ENCODE measurements at regions not wholly inside any gene's neighbourhood (a gene's known extent, or its start where the extent isn't known, plus 50 kb on each side); places are given as distances from the start of the nearest gene placed in this dataset.
"Not testable (repeated sequence)": the region's sequence is repeated elsewhere in the genome, so short reads cannot be mapped to it uniquely, and the experiment has no call there.

DNA sequence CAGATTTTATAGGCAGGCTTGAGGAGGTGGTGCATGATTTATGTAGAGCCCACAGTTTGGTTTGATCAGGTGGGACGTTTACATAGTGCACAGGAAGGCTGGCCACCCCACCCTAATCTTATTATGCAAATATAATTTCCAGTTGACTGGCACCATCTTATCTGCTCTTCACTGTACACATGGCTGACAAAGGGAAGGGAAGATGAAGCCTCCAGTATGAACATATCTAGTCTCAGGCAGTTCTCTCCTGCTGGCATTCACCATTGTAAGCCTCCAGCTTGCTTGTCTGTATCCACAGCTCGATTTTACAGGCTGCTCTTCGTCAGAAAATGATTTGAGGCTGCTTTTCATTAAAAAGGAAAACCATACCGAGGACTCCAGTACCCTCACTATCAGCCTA, 278.3 kb downstream of the TECRL start:
- no peak for TF ChIP-seq POLR2A (IDR thresholded peaks at IDR 0.05; ENCODE audit: low read depth, low read length)
- TF ChIP-seq POLR2AphosphoS5 (IDR thresholded peaks at IDR 0.05; ENCODE audit: low read depth, low read length), result no peak
- no peak for TF ChIP-seq TAF1 (IDR thresholded peaks at IDR 0.05; ENCODE audit: borderline replicate concordance, low read depth, low read length)
- no peak for FAIRE-seq
- DNase-seq (ENCODE audit: insufficient read length), result no peak

DNA sequence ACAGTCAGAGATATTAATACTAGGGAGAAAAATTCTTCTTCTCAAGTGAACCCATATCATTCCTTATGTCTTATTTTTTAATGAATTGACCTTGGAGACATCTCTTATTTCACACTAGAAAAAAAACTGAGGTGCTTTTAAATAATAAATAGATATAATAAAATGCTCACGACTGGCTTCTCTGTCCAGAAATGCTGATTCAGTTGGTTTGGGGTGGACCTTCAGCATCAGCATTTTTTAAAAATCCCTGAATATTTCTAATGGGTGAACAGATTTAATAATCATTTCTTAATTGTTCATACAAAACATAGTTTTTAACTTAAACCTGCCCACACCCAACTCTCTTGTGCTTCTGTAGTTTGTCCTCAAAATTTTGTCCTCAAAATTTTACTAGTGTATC, 283.9 kb downstream of the TECRL start:
- no peak for TF ChIP-seq POLR2AphosphoS5 (IDR thresholded peaks at IDR 0.05; ENCODE audit: low read depth, low read length)
- TF ChIP-seq TAF1 (IDR thresholded peaks at IDR 0.05; ENCODE audit: borderline replicate concordance, low read depth, low read length), result no peak
- no peak for TF ChIP-seq POLR2A (IDR thresholded peaks at IDR 0.05; ENCODE audit: low read depth, low read length)
- DNase-seq (ENCODE audit: insufficient read length), result no peak
- no peak for FAIRE-seq

DNA sequence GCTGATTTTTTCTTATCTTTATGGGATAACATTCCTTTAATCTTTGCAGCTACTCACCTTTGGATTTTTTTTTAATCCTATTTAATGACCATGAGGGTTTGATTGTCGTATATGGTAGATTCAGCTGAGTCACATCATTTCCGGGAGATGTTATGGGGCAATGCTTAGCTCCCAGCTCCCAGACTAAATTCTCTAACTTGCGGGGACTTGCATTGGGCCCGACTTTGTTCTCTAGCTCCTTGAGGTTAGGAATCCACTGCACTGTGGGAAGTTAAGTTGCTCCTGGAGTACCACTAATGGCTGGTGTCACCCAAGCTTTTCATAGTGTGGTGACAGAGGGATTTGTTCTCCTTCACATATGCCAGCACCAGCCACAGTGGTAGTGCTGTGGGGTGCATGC, 287.4 kb downstream of the TECRL start:
- FAIRE-seq (no peak), DNase-seq (ENCODE audit: insufficient read length) (no peak)
- no peak for TF ChIP-seq POLR2AphosphoS5 (IDR thresholded peaks at IDR 0.05; ENCODE audit: low read depth, low read length)
- no peak for TF ChIP-seq TAF1 (IDR thresholded peaks at IDR 0.05; ENCODE audit: borderline replicate concordance, low read depth, low read length)
- TF ChIP-seq POLR2A (IDR thresholded peaks at IDR 0.05; ENCODE audit: low read depth, low read length), result no peak

DNA sequence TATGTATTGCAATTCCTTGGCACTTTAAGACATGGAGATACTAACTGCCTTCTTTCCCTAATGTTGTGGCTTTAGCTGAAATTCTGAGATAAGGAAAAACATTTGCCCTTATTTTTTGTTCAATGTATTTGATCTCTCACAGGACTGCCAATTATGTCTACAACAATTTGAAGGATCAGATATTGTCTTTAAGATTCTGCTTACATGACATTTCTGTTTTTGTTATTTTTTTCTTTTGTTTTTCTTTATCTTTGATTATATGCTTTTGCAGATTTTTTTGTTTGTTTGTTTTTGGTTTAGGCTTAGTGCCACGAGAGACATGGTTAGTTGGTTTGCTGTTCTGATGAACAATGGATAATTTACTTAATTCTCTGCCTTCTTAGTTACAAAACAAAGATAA, 303.3 kb downstream of the TECRL start:
- no peak for FAIRE-seq
- TF ChIP-seq TAF1 (IDR thresholded peaks at IDR 0.05; ENCODE audit: borderline replicate concordance, low read depth, low read length), result no peak
- TF ChIP-seq POLR2A (IDR thresholded peaks at IDR 0.05; ENCODE audit: low read depth, low read length), result no peak
- TF ChIP-seq POLR2AphosphoS5 (IDR thresholded peaks at IDR 0.05; ENCODE audit: low read depth, low read length), result no peak
- DNase-seq (ENCODE audit: insufficient read length), result no peak

- TF ChIP-seq TAF1 (IDR thresholded peaks at IDR 0.05; ENCODE audit: borderline replicate concordance, low read depth, low read length), result no peak
- no peak for TF ChIP-seq POLR2A (IDR thresholded peaks at IDR 0.05; ENCODE audit: low read depth, low read length)
- TF ChIP-seq POLR2AphosphoS5 (IDR thresholded peaks at IDR 0.05; ENCODE audit: low read depth, low read length), result no peak
- no peak for DNase-seq (ENCODE audit: insufficient read length)
- no peak for FAIRE-seq
Observed at GRCh38 chr4:64095398-64095797, 313.9 kb downstream of the TECRL start.

- TF ChIP-seq POLR2AphosphoS5 (IDR thresholded peaks at IDR 0.05; ENCODE audit: low read depth, low read length), result no peak
- TF ChIP-seq TAF1 (IDR thresholded peaks at IDR 0.05; ENCODE audit: borderline replicate concordance, low read depth, low read length), result no peak
- no peak for TF ChIP-seq POLR2A (IDR thresholded peaks at IDR 0.05; ENCODE audit: low read depth, low read length)
- DNase-seq (ENCODE audit: insufficient read length) (no peak), FAIRE-seq (no peak)
Observed at GRCh38 chr4:64079316-64079715, 329.9 kb downstream of the TECRL start.

DNA sequence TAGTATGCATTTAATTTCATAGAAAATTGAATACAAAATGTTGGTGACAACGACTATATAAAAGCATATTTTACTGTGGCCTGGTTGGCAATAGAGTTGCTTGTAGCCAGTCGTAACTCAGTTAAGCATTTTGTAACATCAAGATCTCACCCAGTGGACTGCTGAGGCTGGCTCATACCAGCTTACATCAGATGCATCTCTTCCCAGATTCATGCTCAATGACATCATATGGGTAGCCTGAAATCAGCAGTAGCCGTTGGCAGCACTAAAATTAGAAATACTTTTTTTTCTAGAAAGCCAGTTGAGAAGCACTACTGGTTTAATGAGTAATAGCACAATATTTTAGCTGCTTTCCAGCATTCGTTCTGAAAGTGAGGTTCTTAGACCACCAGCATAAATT, 341.2 kb downstream of the TECRL start:
- FAIRE-seq (no peak), DNase-seq (ENCODE audit: insufficient read length) (no peak)
- TF ChIP-seq POLR2A (IDR thresholded peaks at IDR 0.05; ENCODE audit: low read depth, low read length) (no peak), POLR2AphosphoS5 (IDR thresholded peaks at IDR 0.05; ENCODE audit: low read depth, low read length) (no peak), TAF1 (IDR thresholded peaks at IDR 0.05; ENCODE audit: borderline replicate concordance, low read depth, low read length) (no peak)

- TF ChIP-seq TAF1 (IDR thresholded peaks at IDR 0.05; ENCODE audit: borderline replicate concordance, low read depth, low read length) (no peak), POLR2A (IDR thresholded peaks at IDR 0.05; ENCODE audit: low read depth, low read length) (no peak), POLR2AphosphoS5 (IDR thresholded peaks at IDR 0.05; ENCODE audit: low read depth, low read length) (no peak)
- FAIRE-seq (no peak), DNase-seq (ENCODE audit: insufficient read length) (no peak)
Observed at GRCh38 chr4:64062991-64063390, 346.3 kb downstream of the TECRL start.

DNA sequence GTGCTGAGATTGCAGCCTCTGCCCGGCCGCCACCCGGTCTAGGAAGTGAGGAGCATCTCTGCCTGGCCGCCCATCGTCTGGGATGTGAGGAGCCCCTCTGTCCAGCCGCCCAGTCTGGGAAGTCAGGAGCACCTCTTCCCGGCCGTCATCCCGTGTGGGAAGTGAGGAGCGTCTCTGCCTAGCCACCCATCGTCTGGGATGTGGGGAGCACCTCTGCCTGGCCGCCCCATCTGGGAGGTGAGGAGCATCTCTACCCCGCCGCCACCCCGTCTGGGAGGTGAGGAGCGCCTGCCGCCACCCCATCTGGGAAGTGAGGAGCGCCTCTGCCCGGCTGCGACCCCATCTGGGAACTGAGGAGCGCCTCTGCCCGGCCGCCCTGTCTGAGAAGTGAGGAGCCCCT, 372.2 kb downstream of the TECRL start:
- DNase-seq (ENCODE audit: insufficient read length); FAIRE-seq: not testable (repeated sequence)

- DNase-seq (ENCODE audit: insufficient read length) (no peak), FAIRE-seq (no peak)
- TF ChIP-seq POLR2AphosphoS5 (IDR thresholded peaks at IDR 0.05; ENCODE audit: low read depth, low read length), result no peak
- no peak for TF ChIP-seq POLR2A (IDR thresholded peaks at IDR 0.05; ENCODE audit: low read depth, low read length)
- no peak for TF ChIP-seq TAF1 (IDR thresholded peaks at IDR 0.05; ENCODE audit: borderline replicate concordance, low read depth, low read length)
Observed at GRCh38 chr4:64022560-64022959, 386.7 kb downstream of the TECRL start.

GRCh38 chr4:64016893-64017292, 392.4 kb downstream of the TECRL start:
- no peak for DNase-seq (ENCODE audit: insufficient read length)
- FAIRE-seq, result no peak
- TF ChIP-seq TAF1 (IDR thresholded peaks at IDR 0.05; ENCODE audit: borderline replicate concordance, low read depth, low read length) (no peak), POLR2A (IDR thresholded peaks at IDR 0.05; ENCODE audit: low read depth, low read length) (no peak), POLR2AphosphoS5 (IDR thresholded peaks at IDR 0.05; ENCODE audit: low read depth, low read length) (no peak)

DNA sequence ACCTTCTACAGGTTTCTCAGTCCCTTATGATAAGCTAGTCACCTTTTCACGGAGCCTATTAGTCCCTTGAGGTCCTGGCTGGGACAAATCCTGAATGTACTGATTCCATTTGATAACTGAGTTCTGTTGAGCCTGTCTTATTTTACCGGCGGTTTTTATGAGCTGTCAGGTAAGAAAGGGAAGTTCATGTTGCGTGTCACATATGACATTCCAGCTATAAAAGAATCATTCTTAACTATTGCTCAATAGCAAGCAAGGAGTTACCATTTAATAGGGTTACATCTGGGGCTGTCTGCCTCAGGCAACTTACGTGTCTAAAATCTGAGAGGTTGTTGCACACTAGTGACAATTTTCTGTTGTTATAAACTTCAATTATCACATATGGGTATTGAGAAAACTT, 394.6 kb downstream of the TECRL start:
- no peak for DNase-seq (ENCODE audit: insufficient read length)
- FAIRE-seq, result no peak
- TF ChIP-seq POLR2AphosphoS5 (IDR thresholded peaks at IDR 0.05; ENCODE audit: low read depth, low read length), result no peak
- no peak for TF ChIP-seq POLR2A (IDR thresholded peaks at IDR 0.05; ENCODE audit: low read depth, low read length)
- TF ChIP-seq TAF1 (IDR thresholded peaks at IDR 0.05; ENCODE audit: borderline replicate concordance, low read depth, low read length), result no peak

- no peak for FAIRE-seq
- no peak for DNase-seq (ENCODE audit: insufficient read length)
- TF ChIP-seq POLR2A (IDR thresholded peaks at IDR 0.05; ENCODE audit: low read depth, low read length) (no peak), TAF1 (IDR thresholded peaks at IDR 0.05; ENCODE audit: borderline replicate concordance, low read depth, low read length) (no peak), POLR2AphosphoS5 (IDR thresholded peaks at IDR 0.05; ENCODE audit: low read depth, low read length) (no peak)
Observed at GRCh38 chr4:64001229-64001898, 407.9 kb downstream of the TECRL start.
